Activated CD4-positive, alpha-beta T cell treated with anti-CD3 and anti-CD28 coated beads for 36 hours (primary cell): ENCODE measurements at regions not wholly inside any gene's neighbourhood (a gene's known extent, or its start where the extent isn't known, plus 50 kb on each side); places are given as distances from the start of the nearest gene placed in this dataset.

Experiments
- ATAC-seq: fragments of 200-7000 bp; cut with Tn5 transposase; one replicate; pipeline ENCODE4 v1.10.0; 2021; ENCODE audit warnings: mild to moderate bottlenecking, moderate library complexity
- CTCF ChIA-PET: fragments of 350-600 bp; sonication (Branson Sonifier 250); formaldehyde crosslinking; loops from one replicate; lab custom pipeline; 2021; ENCODE audit warnings: antibody characterized with exemption; lab: Charles Lee
- POLR2A ChIA-PET: fragments of 350-600 bp; sonication (Branson Sonifier 250); formaldehyde crosslinking; loops from one replicate; lab custom pipeline; 2021; ENCODE audit warnings: antibody characterized with exemption, inconsistent platforms; lab: Charles Lee
- DNase-seq: peaks from one replicate; pipeline ENCODE4 v3.0.0-alpha.2; 2020
- H3K27ac Mint-ChIP-seq: one replicate; pipeline ENCODE4 v1.8.0; 2021; ENCODE audit warnings: mixed read lengths
- H3K27me3 Mint-ChIP-seq: one replicate; pipeline ENCODE4 v1.8.0; 2021; ENCODE audit warnings: mixed read lengths
- H3K36me3 Mint-ChIP-seq: one replicate; pipeline ENCODE4 v1.8.0; 2021; ENCODE audit warnings: low read depth, mixed read lengths
- H3K4me1 Mint-ChIP-seq: one replicate; pipeline ENCODE4 v1.8.0; 2021; ENCODE audit warnings: mixed read lengths
- H3K4me3 Mint-ChIP-seq: one replicate; pipeline ENCODE4 v1.8.0; 2021; ENCODE audit warnings: mild to moderate bottlenecking, moderate library complexity, mixed read lengths
- H3K9me3 Mint-ChIP-seq: one replicate; pipeline ENCODE4 v1.8.0; 2021; ENCODE audit warnings: low read depth, mixed read lengths
- intact Hi-C, 2 experiments: fragments of 100-400 bp; cut with DNase I in 1 of 2; cut with micrococcal nuclease in 1 of 2; formaldehyde crosslinking; loops; one replicate each; pipeline versions ENCODE4 v1.14.2 to v1.15.1; 2022 to 2024; cut with DNase I, micrococcal nuclease

- CTCF ChIA-PET: interaction anchor here (0.7 kb wide), 1 partner anchor 1247 kb away, joined by 3 read pairs; no protein-coding TSS in a partner anchor
- intact Hi-C loops: no loop called here
- ATAC-seq (no peak), DNase-seq (no peak)
- H3K27ac Mint-ChIP-seq: no peak overlapping the region
- H3K27me3 Mint-ChIP-seq: peaks cover 32% of the 10 kb centered on the region
- no peak overlapping the region for H3K4me3 Mint-ChIP-seq
- POLR2A ChIA-PET: no interaction called here
- no peaks in the 10 kb centered on the region for H3K9me3 Mint-ChIP-seq
- peaks cover 4% of the 10 kb centered on the region for H3K4me1 Mint-ChIP-seq
- H3K36me3 Mint-ChIP-seq: no peaks in the 10 kb centered on the region
Observed at GRCh38 chr9:91488341-91488740, 64.7 kb upstream of the NFIL3 start.

- POLR2A ChIA-PET: no interaction called here
- H3K4me1 Mint-ChIP-seq: peaks cover 4% of the 10 kb centered on the region
- H3K27ac Mint-ChIP-seq: no peak overlapping the region
- DNase-seq (no peak), ATAC-seq (no peak)
- H3K9me3 Mint-ChIP-seq: no peaks in the 10 kb centered on the region
- CTCF ChIA-PET: no interaction called here
- H3K4me3 Mint-ChIP-seq: no peak overlapping the region
- H3K27me3 Mint-ChIP-seq: peaks cover 27% of the 10 kb centered on the region
- no peaks in the 10 kb centered on the region for H3K36me3 Mint-ChIP-seq
- intact Hi-C loops: no loop called here
Observed at GRCh38 chr9:91486699-91487497, 63.3 kb upstream of the NFIL3 start.

GRCh38 chr9:91485006-91485405, 61.4 kb upstream of the NFIL3 start:
- CTCF ChIA-PET: no interaction called here
- H3K27ac Mint-ChIP-seq: no peak overlapping the region
- intact Hi-C loops: no loop called here
- H3K4me1 Mint-ChIP-seq: peaks cover 4% of the 10 kb centered on the region
- H3K27me3 Mint-ChIP-seq: peaks cover 28% of the 10 kb centered on the region
- H3K4me3 Mint-ChIP-seq: no peak overlapping the region
- POLR2A ChIA-PET: no interaction called here
- no peak for ATAC-seq
- no peaks in the 10 kb centered on the region for H3K9me3 Mint-ChIP-seq
- no peak for DNase-seq
- H3K36me3 Mint-ChIP-seq: no peaks in the 10 kb centered on the region

- intact Hi-C loops: no loop called here
- no peak overlapping the region for H3K4me3 Mint-ChIP-seq
- ChIA-PET CTCF (no interaction called here), POLR2A (no interaction called here)
- no peaks in the 10 kb centered on the region for H3K4me1 Mint-ChIP-seq
- H3K27me3 Mint-ChIP-seq: peaks cover 18% of the 10 kb centered on the region
- H3K9me3 Mint-ChIP-seq: no peaks in the 10 kb centered on the region
- no peak for ATAC-seq
- no peak for DNase-seq
- no peak overlapping the region for H3K27ac Mint-ChIP-seq
- H3K36me3 Mint-ChIP-seq: no peaks in the 10 kb centered on the region
Observed at GRCh38 chr9:91483835-91484234, 60.2 kb upstream of the NFIL3 start.

GRCh38 chr9:91483189-91483691, 59.6 kb upstream of the NFIL3 start:
- intact Hi-C loops: no loop called here
- no peak overlapping the region for H3K4me3 Mint-ChIP-seq
- no peak overlapping the region for H3K27ac Mint-ChIP-seq
- CTCF ChIA-PET: no interaction called here
- H3K4me1 Mint-ChIP-seq: no peaks in the 10 kb centered on the region
- POLR2A ChIA-PET: no interaction called here
- no peaks in the 10 kb centered on the region for H3K9me3 Mint-ChIP-seq
- H3K36me3 Mint-ChIP-seq: no peaks in the 10 kb centered on the region
- H3K27me3 Mint-ChIP-seq: peaks cover 16% of the 10 kb centered on the region
- DNase-seq (no peak), ATAC-seq (no peak)

GRCh38 chr9:91481972-91482371, 58.3 kb upstream of the NFIL3 start:
- intact Hi-C loops: no loop called here
- ATAC-seq: no peak

GRCh38 chr9:91477106-91477505, 53.5 kb upstream of the NFIL3 start:
- CTCF ChIA-PET: interaction anchor here (0.5 kb wide), 1 partner anchor 442 kb away, joined by 3 read pairs; no protein-coding TSS in a partner anchor
- Mint-ChIP-seq H3K9me3 (peaks cover 1% of the 10 kb centered on the region), H3K4me3 (no peak overlapping the region), H3K4me1 (no peaks in the 10 kb centered on the region), H3K27me3 (peaks cover 35% of the 10 kb centered on the region), H3K27ac (no peak overlapping the region), H3K36me3 (no peaks in the 10 kb centered on the region)
- ATAC-seq (no peak), DNase-seq (no peak)
- POLR2A ChIA-PET: no interaction called here
- intact Hi-C loops: no loop called here

More at GRCh38 chr9:91481972-91482371, 58.3 kb upstream of the NFIL3 start:
- ChIA-PET POLR2A (no interaction called here), CTCF (no interaction called here)
- Mint-ChIP-seq H3K36me3 (no peaks in the 10 kb centered on the region), H3K4me3 (no peak overlapping the region), H3K27ac (no peak overlapping the region), H3K9me3 (no peaks in the 10 kb centered on the region), H3K4me1 (no peaks in the 10 kb centered on the region), H3K27me3 (peaks cover 19% of the 10 kb centered on the region)
- no peak for DNase-seq

GRCh38 chr9:91474656-91475055, 51.0 kb upstream of the NFIL3 start:
- Mint-ChIP-seq H3K4me1 (no peaks in the 10 kb centered on the region), H3K36me3 (no peaks in the 10 kb centered on the region), H3K4me3 (no peak overlapping the region), H3K27ac (no peak overlapping the region), H3K9me3 (peaks cover 1% of the 10 kb centered on the region), H3K27me3 (peaks cover 43% of the 10 kb centered on the region)
- DNase-seq (no peak), ATAC-seq (no peak)
- POLR2A ChIA-PET: no interaction called here
- intact Hi-C loops: no loop called here
- CTCF ChIA-PET: interaction anchor here (0.6 kb wide), 1 partner anchor 81 kb away, joined by 3 read pairs; no protein-coding TSS in a partner anchor
